OCI-LY3 (cell line): ENCODE measurements at regions not wholly inside any gene's neighbourhood (a gene's known extent, or its start where the extent isn't known, plus 50 kb on each side); places are given as distances from the start of the nearest gene placed in this dataset.

Experiments used
- CTCF ChIP-seq: fragments of 200-600, 300-600 bp; sonication (generic); IDR thresholded peaks from 2 replicates; pipeline ENCODE4 v1.5.1; 2014; ENCODE audit warnings: antibody characterized with exemption, low read length, low read depth
- EZH2phosphoT487 ChIP-seq: fragments of 200-600 bp; shearing (Covaris generic); IDR thresholded peaks from 2 replicates; pipeline ENCODE4 v1.6.1; 2018; ENCODE audit warnings: antibody characterized with exemption, mixed run types, low read depth

GRCh38 chr4:110949542-110949941 is 326.7 kb upstream of the PITX2 start:
- TF ChIP-seq CTCF: no peak
- no peak for TF ChIP-seq EZH2phosphoT487
